GM23338 (cell line): ENCODE measurements at regions not wholly inside any gene's neighbourhood (a gene's known extent, or its start where the extent isn't known, plus 50 kb on each side); places are given as distances from the start of the nearest gene placed in this dataset.

Experiments used
- ATAC-seq: fragments of 200-7000 bp; cut with Tn5 transposase; 3 replicates; pipeline ENCODE4 v1.9.1; 2020
- DNase-seq: peaks from one replicate; pipeline ENCODE4 v3.0.0-alpha.2; 2015; ENCODE audit warnings: low spot score
- H2AFZ ChIP-seq: fragments of 200-600 bp; sonication (generic); 2 replicates; pipeline ENCODE4 v1.8.0; 2016; ENCODE audit warnings: antibody characterized with exemption, mild to moderate bottlenecking, moderate library complexity
- H3F3A ChIP-seq: fragments of 200-600 bp; sonication (generic); replicated peaks from 2 replicates; pipeline ENCODE4 v1.8.0; 2017; ENCODE audit warnings: antibody characterized with exemption, mixed run types, low read depth
- H3K27ac ChIP-seq: fragments of 200-600 bp; sonication (generic); 2 replicates; pipeline ENCODE4 v1.6.1; 2016; ENCODE audit warnings: low read depth
- H3K27me3 ChIP-seq: fragments of 200-600 bp; sonication (generic); 2 replicates; pipeline ENCODE4 v1.8.0; 2016; ENCODE audit warnings: mild to moderate bottlenecking, mixed run types, moderate library complexity; ENCODE audit not compliant: insufficient read depth
- H3K36me3 ChIP-seq: fragments of 200-600 bp; sonication (generic); 2 replicates; pipeline ENCODE4 v1.8.0; 2016; ENCODE audit warnings: mild to moderate bottlenecking; ENCODE audit not compliant: insufficient read depth
- H3K4me1 ChIP-seq: fragments of 200-600 bp; sonication (generic); 2 replicates; pipeline ENCODE4 v1.8.0; 2016; ENCODE audit warnings: mild to moderate bottlenecking, moderate library complexity; ENCODE audit not compliant: insufficient read depth
- H3K4me2 ChIP-seq: fragments of 200-600 bp; sonication (generic); 2 replicates; pipeline ENCODE4 v1.7.1; 2017; ENCODE audit warnings: mixed run types
- H3K4me3 ChIP-seq: fragments of 200-600 bp; sonication (generic); 2 replicates; pipeline ENCODE4 v1.6.1; 2016; ENCODE audit warnings: mixed run types
- H3K79me2 ChIP-seq: fragments of 200-600 bp; sonication (generic); replicated peaks from 2 replicates; pipeline ENCODE4 v1.8.0; 2017; ENCODE audit warnings: mild to moderate bottlenecking; ENCODE audit not compliant: insufficient read depth
- H3K9me2 ChIP-seq: fragments of 200-600 bp; sonication (generic); 2 replicates; pipeline ENCODE4 v1.8.0; 2017; ENCODE audit not compliant: insufficient read depth
- H4K20me1 ChIP-seq: fragments of 200-600 bp; sonication (generic); replicated peaks from 2 replicates; pipeline ENCODE4 v1.8.0; 2017; ENCODE audit warnings: mild to moderate bottlenecking; ENCODE audit not compliant: insufficient read depth
- H3K27ac Mint-ChIP-seq: 2 replicates; pipeline ENCODE4 v1.8.0; 2020; ENCODE audit warnings: inconsistent platforms, mild to moderate bottlenecking, moderate library complexity, mixed read lengths
- H3K27me3 Mint-ChIP-seq: 3 replicates; pipeline ENCODE4 v1.8.0; 2022; ENCODE audit warnings: low read depth, mild to moderate bottlenecking, moderate library complexity, mixed read lengths, inconsistent platforms; ENCODE audit not compliant: insufficient read depth, poor library complexity
- H3K36me3 Mint-ChIP-seq: 3 replicates; pipeline ENCODE4 v1.8.0; 2021; ENCODE audit warnings: low read depth, mild to moderate bottlenecking, inconsistent platforms, moderate library complexity, mixed read lengths
- H3K4me1 Mint-ChIP-seq: 3 replicates; pipeline ENCODE4 v1.8.0; 2020; ENCODE audit warnings: mild to moderate bottlenecking, inconsistent platforms, mixed read lengths
- H3K4me3 Mint-ChIP-seq: 3 replicates; pipeline ENCODE4 v1.8.0; 2021; ENCODE audit warnings: moderate library complexity, mild to moderate bottlenecking, inconsistent platforms, mixed read lengths
- H3K9me3 Mint-ChIP-seq: 3 replicates; pipeline ENCODE4 v1.8.0; 2020; ENCODE audit warnings: moderate library complexity, mild to moderate bottlenecking, inconsistent platforms, mixed read lengths
- CREB1 ChIP-seq: fragments of 250-450 bp; sonication (Bioruptor Pico); IDR thresholded peaks from 2 replicates; pipeline ENCODE4 v1.5.0; 2020; ENCODE audit warnings: low read depth, mild to moderate bottlenecking, moderate library complexity
- EZH2phosphoT487 ChIP-seq: fragments of 200-600 bp; sonication (generic); IDR thresholded peaks from one replicate; pipeline ENCODE4 v1.8.1; 2018; ENCODE audit warnings: antibody characterized with exemption; ENCODE audit not compliant: unreplicated experiment
- JUNB ChIP-seq: IDR thresholded peaks from one replicate; pipeline ENCODE4 v1.6.1; 2016; ENCODE audit warnings: antibody characterized with exemption; ENCODE audit not compliant: unreplicated experiment
- NANOG ChIP-seq: IDR thresholded peaks from 2 replicates; pipeline ENCODE4 v1.6.1; 2016; ENCODE audit warnings: antibody characterized with exemption, borderline replicate concordance
- POLR2AphosphoS5 ChIP-seq: IDR thresholded peaks from 2 replicates; pipeline ENCODE4 v1.6.1; 2016; ENCODE audit warnings: antibody characterized with exemption, low read depth
- STAT1 ChIP-seq: IDR thresholded peaks from one replicate; pipeline ENCODE4 v1.6.1; 2016; ENCODE audit warnings: antibody characterized with exemption; ENCODE audit not compliant: unreplicated experiment
- ZNF114 ChIP-seq: fragments of 250-450 bp; sonication (Bioruptor Pico); IDR thresholded peaks from 2 replicates; pipeline ENCODE4 v1.5.0; 2020; ENCODE audit warnings: mild to moderate bottlenecking, moderate library complexity
- ZNF331 ChIP-seq: fragments of 250-450 bp; sonication (Bioruptor Pico); IDR thresholded peaks from 2 replicates; pipeline ENCODE4 v1.5.0; 2020; ENCODE audit warnings: low read depth, mild to moderate bottlenecking, moderate library complexity
- TF ChIP-seq, protein P1 (sequence below), 2 experiments: fragments of 200-600 bp in 1 of 2; sonication (generic) in 1 of 2; conservative IDR thresholded peaks; 2 replicates each; pipeline versions ENCODE4 v1.5.1 to v1.6.1; 2016 to 2017; ENCODE audit warnings: antibody characterized with exemption in 2 of 2, low read depth in 2 of 2, mild to moderate bottlenecking in 2 of 2, moderate library complexity in 1 of 2
- TF ChIP-seq, protein P2 (sequence below): IDR thresholded peaks from 2 replicates; pipeline ENCODE4 v1.6.1; 2016; ENCODE audit warnings: antibody characterized with exemption
- TF ChIP-seq, protein P3 (sequence below): IDR thresholded peaks from one replicate; pipeline ENCODE4 v1.6.1; 2018; ENCODE audit warnings: antibody characterized with exemption; ENCODE audit not compliant: unreplicated experiment

- no peak for TF ChIP-seq STAT1
- TF ChIP-seq EZH2phosphoT487 = no peak
- TF ChIP-seq, protein P1, sequence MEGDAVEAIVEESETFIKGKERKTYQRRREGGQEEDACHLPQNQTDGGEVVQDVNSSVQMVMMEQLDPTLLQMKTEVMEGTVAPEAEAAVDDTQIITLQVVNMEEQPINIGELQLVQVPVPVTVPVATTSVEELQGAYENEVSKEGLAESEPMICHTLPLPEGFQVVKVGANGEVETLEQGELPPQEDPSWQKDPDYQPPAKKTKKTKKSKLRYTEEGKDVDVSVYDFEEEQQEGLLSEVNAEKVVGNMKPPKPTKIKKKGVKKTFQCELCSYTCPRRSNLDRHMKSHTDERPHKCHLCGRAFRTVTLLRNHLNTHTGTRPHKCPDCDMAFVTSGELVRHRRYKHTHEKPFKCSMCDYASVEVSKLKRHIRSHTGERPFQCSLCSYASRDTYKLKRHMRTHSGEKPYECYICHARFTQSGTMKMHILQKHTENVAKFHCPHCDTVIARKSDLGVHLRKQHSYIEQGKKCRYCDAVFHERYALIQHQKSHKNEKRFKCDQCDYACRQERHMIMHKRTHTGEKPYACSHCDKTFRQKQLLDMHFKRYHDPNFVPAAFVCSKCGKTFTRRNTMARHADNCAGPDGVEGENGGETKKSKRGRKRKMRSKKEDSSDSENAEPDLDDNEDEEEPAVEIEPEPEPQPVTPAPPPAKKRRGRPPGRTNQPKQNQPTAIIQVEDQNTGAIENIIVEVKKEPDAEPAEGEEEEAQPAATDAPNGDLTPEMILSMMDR (conservative IDR thresholded peaks at IDR 0.05; ENCODE audit: low read depth in 2 of 2) = no peak
- no peak for TF ChIP-seq JUNB
- TF ChIP-seq, protein P2, sequence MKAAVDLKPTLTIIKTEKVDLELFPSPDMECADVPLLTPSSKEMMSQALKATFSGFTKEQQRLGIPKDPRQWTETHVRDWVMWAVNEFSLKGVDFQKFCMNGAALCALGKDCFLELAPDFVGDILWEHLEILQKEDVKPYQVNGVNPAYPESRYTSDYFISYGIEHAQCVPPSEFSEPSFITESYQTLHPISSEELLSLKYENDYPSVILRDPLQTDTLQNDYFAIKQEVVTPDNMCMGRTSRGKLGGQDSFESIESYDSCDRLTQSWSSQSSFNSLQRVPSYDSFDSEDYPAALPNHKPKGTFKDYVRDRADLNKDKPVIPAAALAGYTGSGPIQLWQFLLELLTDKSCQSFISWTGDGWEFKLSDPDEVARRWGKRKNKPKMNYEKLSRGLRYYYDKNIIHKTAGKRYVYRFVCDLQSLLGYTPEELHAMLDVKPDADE = no peak
- no peak for TF ChIP-seq NANOG
- TF ChIP-seq ZNF331 = no peak
- no peak for TF ChIP-seq CREB1 (CRISPR knock-in tag)
- TF ChIP-seq ZNF114 = no peak
- TF ChIP-seq, protein P3, sequence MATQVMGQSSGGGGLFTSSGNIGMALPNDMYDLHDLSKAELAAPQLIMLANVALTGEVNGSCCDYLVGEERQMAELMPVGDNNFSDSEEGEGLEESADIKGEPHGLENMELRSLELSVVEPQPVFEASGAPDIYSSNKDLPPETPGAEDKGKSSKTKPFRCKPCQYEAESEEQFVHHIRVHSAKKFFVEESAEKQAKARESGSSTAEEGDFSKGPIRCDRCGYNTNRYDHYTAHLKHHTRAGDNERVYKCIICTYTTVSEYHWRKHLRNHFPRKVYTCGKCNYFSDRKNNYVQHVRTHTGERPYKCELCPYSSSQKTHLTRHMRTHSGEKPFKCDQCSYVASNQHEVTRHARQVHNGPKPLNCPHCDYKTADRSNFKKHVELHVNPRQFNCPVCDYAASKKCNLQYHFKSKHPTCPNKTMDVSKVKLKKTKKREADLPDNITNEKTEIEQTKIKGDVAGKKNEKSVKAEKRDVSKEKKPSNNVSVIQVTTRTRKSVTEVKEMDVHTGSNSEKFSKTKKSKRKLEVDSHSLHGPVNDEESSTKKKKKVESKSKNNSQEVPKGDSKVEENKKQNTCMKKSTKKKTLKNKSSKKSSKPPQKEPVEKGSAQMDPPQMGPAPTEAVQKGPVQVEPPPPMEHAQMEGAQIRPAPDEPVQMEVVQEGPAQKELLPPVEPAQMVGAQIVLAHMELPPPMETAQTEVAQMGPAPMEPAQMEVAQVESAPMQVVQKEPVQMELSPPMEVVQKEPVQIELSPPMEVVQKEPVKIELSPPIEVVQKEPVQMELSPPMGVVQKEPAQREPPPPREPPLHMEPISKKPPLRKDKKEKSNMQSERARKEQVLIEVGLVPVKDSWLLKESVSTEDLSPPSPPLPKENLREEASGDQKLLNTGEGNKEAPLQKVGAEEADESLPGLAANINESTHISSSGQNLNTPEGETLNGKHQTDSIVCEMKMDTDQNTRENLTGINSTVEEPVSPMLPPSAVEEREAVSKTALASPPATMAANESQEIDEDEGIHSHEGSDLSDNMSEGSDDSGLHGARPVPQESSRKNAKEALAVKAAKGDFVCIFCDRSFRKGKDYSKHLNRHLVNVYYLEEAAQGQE = no peak
- no peak for TF ChIP-seq POLR2AphosphoS5
Observed at GRCh38 chr6:140812636-140813035, 1320.1 kb upstream of the GJE1 start (continued).

DNA sequence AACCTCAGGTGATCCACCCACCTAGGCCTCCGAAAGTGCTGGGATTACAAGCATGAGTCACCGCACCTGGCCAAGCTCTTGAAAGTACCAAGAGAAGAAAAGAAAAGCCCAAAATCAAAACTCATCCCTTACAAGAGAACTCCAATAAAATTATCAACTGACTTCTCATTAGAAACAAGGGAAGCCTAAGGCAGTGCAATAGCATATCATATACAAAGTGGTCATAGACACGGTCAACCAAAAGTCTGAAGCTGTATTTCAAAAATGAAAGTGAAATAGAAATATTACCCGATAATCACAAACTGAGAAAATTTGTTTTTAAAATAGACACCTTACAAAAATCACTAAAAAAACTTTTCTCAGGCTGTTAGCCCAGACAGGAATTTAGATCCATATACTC, 1321.1 kb upstream of the GJE1 start:
- Histone ChIP-seq H3K4me2 (no peak overlapping the region), H2AFZ (no peak overlapping the region)
- ATAC-seq = no peak

More for the DNA sequence above, 1321.1 kb upstream of the GJE1 start:
- peaks cover 4% of the 10 kb centered on the region; the same call in 2 of the 3 replicates for H3K36me3 Mint-ChIP-seq
- Histone ChIP-seq H4K20me1 (no peaks in the 10 kb centered on the region), H3K27me3 (no peaks in the 10 kb centered on the region), H3F3A (no peaks in the 10 kb centered on the region), H3K4me1 (no peaks in the 10 kb centered on the region), H3K79me2 (no peaks in the 10 kb centered on the region), H3K27ac (no peak overlapping the region), H3K4me3 (no peak overlapping the region), H3K9me2 (peaks cover 5% of the 10 kb centered on the region; the same call in 1 of the 2 replicates), H3K36me3 (no peaks in the 10 kb centered on the region)
- H3K4me3 Mint-ChIP-seq = no peak overlapping the region
- H3K27ac Mint-ChIP-seq = no peak overlapping the region
- TF ChIP-seq, protein P1 (conservative IDR thresholded peaks at IDR 0.05; ENCODE audit: low read depth in 2 of 2) = no peak
- TF ChIP-seq ZNF114 (no peak), STAT1 (no peak), POLR2AphosphoS5 (no peak)
- TF ChIP-seq, protein P3 = no peak
- no peaks in the 10 kb centered on the region for H3K4me1 Mint-ChIP-seq
- H3K27me3 Mint-ChIP-seq = no peaks in the 10 kb centered on the region
- peaks cover 10% of the 10 kb centered on the region for H3K9me3 Mint-ChIP-seq
- DNase-seq = no peak
